CD4-positive, alpha-beta T cell treated with Interleukin-6 for 4 hours (primary cell): ENCODE measurements at regions not wholly inside any gene's neighbourhood (a gene's known extent, or its start where the extent isn't known, plus 50 kb on each side); places are given as distances from the start of the nearest gene placed in this dataset.
"Not testable (repeated sequence)": the region's sequence is repeated elsewhere in the genome, so short reads cannot be mapped to it uniquely, and the experiment has no call there.

Experiments
- DNase-seq: peaks from one replicate; pipeline ENCODE4 v3.0.0-alpha.2; 2020; ENCODE audit warnings: mixed read lengths

DNA sequence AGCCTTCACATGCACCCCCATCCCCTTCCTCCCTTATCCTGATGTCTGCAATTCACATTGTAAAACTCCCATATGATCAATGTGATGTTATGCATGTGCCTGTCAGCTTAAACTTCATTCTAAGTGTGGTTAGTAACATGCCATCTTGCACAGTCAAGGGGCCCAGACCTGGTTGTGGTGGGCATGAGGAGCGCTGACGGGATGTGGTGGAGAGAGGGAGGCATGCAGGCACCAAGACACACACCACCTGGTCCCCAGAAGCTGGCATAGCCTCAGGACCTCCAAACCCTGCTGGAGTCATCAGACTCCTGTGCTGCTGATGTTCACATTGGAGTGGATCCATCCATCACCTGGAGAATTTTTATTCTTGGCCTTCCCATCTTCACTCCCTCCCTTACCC lies 90.5 kb upstream of the ABCC4 start:
- DNase-seq: no peak

DNA sequence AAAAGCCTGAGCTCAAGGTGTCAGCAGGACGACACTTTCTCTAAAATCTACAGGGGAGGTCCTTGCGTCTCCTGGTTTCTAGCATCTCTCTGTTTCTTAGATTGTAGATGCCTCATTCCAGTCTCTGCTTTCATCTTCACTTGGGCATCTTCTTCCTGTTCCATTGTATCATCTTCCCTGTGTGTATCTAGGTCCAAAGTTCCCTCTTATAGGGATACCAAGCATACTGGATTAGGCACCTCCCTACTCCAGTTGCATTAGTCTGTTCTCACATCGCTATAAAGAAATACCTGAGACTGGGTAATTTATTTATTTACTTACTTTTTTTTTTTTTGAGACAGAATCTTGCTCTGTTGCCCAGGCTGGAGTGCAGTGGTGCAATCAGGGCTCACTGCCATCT lies 91.3 kb upstream of the ABCC4 start:
- DNase-seq: no peak

DNA sequence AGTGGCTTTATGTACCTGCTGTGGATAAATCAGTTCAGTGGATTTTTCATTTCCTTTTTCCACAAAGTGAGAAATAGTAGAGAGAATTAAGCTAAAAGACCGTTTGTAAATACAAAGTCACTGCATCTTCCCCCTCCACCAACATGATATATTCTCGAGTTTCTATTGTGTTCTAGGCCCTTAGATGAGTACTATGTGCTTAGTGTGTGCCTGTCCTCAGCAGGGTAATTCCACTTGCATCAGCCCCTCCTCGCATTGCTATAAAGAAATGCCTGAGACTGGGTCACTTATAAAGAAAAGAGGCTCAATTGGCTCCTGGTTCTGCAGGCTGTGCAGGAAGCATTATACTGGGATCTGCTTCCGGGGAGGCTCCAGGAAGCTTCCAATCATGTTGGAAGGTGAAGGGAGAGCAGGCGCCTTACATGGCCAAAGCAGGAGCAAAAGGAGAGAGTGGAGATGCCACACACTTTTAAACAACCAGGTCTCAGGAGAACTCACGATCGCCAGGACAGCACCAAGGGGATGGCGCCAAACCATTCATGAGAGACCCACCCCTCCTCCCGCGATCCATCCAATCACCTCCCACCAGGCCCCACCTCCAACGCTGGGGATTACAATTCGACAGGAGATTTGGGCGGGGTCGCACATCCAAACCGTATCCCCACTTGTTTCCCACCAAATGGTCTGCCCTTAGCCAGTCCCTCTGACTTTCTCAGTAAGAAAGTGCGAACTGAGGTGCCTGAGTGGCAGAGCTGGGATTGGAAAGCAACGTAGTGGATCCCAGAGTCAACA lies 102.3 kb upstream of the ABCC4 start:
- DNase-seq: peak; percentile 8

DNA sequence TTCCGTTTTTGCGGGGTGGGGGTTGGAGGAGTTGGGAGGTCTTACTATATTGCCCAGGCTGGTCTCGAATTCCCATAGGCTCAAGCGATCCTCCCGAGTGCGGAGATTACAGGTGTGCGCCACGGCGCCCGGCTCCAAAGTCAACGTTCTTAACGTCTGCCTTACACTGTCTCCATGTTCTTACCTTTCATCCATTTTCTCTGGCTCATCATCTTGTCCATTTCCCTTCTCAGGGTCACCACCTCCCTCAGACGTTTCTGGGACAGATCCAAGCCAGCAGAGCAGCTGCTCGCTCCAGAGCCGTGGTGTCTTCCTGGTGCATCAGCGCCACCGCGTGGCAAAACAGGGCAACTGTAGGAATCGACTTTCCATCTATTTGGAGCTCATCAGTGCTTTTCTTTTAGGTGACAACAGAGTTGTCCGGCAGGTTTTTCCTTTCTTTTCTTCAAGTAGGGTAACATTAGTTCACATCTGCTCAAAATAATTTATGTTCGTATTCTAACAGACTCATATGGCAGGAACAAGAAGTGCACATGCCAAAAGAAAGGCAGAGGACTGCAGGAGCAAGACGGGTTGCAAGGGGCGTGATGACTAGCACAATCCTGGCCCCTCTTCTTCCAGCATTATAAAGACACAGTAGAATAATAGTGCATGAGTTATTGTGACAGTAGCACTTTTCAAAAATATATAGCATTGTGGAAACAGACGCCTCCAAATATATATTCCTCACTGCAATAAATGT lies 103.1 kb upstream of the ABCC4 start:
- peak; percentile 83 for DNase-seq

DNA sequence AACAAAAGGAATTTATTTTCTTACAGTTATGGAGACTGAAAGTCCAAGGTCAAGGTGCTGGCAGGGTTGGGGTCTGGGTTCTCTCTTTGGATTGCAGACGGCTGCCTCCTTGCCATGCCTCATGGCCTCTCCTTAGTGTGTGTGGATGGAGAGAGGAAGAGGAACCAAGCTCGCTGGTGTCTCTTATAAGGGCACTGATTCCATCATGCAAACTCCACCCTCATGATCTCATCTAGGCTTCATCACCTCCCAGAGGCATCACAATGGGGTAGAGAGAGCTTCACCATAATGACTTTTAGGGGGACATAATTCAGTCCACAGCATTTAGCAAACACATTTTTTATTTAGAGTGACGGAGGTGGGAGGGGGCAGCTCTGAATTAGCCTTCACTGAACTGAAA lies 104.9 kb upstream of the ABCC4 start:
- no peak for DNase-seq

DNA sequence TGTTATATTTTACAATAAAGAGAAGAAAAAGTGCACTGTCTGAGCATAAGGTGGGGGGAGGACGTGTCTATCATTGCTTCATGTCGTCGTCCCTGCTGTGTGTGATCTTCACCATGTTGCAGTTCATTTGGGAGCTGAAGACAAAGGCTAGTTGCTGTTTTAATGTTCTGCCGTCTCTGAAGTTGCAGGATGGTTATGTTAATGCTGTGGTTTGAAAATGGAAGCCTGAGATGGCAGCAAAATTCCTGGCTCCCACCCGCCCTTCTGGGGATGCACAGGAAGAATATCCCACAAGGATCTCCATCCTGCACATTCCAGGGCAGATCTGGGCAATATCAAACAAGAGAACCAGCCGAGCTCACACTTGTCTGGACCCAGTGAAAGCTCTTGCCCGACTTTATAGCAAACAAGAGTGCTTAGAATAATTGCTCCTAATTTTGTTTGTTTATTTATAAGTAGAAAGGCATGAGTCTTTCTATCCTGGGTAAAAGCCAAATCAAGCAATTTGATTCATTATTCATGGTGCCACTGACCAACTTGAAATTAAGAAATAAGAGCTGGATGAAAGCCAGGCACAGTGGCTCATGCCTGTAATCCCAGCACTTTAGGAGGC lies 110.3 kb upstream of the ABCC4 start:
- DNase-seq: no peak

DNA sequence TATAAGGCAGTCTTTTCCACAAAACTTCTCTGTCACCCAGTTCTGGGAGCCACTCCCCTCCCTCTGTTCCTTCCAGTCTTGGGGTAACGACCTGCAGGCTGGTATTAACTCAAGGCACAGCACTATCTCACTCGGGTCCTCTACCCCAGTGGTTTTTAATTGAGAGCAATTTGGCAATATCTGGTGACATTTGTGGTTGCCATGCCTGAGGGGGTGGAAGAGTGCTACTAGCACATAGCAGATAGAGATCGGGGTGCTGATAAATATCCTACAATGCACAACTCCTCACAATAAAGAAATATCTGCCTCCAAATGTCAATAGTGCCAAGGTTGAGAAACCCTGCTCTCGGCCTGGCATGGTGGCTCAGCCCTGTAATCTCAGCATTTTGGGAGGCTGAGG lies 117.7 kb upstream of the ABCC4 start:
- no peak for DNase-seq

DNA sequence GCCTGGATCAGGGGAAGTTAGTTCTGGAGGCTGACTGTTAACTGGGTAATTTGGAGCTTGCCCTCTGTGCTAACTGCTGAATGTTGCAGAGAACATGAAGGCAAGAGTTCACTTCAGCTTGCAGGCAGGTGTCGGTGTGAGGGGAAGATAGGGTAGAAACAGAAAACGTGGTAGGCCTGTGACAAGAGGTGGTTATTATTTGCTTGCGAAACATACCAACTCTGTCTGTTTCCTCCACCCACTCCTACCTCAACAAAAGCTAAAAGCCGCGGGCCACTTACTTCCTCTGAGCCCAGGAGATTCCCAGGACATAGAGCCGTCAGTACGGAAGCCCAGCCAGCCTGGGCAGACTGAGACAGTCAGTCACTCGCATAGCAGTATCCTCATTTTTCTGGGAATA lies 119.2 kb upstream of the ABCC4 start:
- no peak for DNase-seq

DNA sequence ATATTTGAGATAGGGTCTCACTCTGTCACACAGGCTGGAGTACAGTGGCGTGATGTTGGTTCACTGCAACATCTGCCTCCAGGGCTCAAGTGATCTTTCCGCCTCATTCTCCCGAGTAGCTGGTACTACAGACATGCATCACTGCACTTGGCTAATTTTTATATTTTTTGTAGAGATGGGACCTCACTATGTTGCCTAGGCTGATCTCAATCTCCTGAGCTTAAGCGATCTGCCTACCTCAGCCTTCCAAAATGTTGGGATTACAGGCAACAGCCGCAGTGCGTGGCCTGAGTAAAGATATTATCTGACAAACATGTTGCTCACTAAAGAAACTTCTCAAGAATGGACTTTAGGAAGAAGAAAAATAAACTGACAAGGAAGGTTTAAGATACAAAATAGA lies 125.4 kb upstream of the ABCC4 start:
- no peak for DNase-seq

DNA sequence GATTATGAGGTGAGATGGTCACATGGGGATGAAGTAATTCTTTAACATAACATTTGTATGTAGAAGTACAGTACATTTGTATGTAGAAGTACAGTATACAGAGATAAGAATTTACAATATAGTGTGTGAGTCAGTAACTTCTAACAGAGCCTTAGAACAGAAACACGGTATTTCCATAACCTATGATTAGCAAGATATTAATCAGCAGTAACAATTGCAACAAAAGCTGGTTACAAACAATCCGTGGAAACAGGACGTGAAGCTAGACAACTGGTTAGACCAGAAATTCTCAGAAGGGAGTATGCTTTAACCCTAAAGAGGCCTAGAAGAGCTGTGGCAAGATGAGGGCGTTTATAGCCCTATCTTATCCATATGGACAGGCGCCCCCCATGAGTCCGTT lies 122.0 kb upstream of the CLDN10 start:
- DNase-seq: not testable (repeated sequence)

DNA sequence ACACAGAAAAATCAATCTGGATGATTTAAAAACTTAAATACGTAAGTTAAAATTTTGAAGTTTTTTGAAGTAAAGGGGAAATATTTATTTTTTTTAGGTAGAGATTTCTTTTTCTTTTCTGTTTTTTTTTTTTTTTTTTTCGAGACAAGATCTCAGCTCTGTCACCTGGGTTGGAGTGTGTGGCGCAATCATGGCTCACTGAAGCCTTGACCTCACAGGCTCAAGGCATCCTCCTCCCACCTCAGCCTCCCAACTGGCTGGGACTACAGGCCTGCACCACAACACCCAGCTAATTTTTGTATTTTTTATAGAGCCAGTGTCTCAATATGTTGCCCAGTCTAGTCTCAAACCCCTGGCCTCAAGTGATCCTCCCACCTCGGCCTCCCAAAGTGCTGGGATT lies 120.4 kb upstream of the CLDN10 start:
- no peak for DNase-seq

DNA sequence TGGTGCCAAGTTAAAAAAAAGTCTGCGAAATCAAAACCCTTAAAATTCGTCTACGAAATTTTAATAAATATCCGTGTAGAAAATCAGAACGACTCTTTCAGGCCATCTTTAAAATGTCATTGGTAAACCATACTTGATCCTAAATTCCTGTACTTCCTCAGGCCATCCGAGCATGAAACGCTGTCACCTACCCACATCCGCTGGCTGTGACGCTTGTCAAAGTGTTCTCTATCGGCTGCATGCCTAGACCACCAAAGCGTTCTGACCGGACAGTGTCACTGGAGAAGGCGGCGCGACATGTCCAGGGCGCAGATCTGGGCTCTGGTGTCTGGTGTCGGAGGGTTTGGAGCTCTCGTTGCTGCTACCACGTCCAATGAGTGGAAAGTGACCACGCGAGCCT lies 119.0 kb upstream of the CLDN10 start:
- no peak for DNase-seq

DNA sequence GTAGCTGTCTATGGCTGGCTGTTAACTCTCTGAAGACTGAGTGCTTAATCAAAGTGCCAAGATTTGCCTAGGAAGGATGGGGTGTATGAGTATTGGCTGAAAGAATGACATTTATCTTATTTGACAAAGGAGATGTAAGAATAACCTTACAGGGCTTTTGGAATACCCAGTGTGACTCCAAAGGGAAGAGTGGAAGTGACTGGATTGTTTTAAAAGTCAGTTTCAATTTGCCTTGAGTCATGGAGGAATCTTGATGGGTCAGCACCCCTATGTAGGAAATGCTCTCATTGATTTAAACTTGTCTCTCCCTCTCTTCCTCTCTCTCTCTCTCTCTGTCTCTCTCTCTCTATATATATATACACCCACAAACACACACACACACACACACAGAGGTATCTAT lies 118.4 kb upstream of the CLDN10 start:
- DNase-seq: no peak

DNA sequence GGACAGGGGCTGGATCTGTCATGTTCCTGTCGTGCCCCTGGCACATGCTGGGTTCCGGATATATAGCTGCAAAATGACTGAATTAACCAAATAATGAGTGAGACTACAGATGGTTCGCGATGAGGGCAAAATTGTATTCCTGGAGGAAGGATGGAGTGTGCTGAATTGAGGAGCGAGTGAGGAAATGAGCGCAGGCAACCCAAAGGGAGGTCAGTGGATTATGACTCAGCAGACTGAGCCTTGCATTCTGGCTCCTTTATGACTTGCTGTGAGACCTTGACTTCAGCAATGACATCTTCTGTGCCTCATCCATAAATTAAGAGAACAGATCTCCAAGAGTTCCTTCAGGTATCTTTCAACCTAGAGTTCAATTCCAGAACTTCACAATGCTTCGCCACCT lies 115.0 kb upstream of the CLDN10 start:
- no peak for DNase-seq

DNA sequence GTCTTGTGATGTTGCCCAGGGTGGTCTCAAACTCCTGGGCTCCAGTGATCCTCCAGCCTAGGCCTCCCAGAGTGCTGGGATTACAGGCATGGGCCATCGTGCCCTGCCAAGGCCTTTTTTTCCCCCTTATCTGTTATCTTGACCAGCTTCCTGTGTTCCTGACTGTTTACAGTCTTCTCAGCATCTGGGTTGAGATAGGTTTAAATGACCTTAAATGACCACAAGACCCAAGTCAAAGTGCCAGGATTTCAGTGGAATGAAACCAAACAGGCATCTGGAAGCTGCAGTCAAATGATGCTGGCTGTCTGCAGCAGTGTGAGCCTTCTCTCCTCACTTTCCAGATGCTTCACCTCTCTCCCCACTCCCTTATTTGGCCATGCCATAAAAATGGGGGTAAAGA lies 114.2 kb upstream of the CLDN10 start:
- no peak for DNase-seq

DNA sequence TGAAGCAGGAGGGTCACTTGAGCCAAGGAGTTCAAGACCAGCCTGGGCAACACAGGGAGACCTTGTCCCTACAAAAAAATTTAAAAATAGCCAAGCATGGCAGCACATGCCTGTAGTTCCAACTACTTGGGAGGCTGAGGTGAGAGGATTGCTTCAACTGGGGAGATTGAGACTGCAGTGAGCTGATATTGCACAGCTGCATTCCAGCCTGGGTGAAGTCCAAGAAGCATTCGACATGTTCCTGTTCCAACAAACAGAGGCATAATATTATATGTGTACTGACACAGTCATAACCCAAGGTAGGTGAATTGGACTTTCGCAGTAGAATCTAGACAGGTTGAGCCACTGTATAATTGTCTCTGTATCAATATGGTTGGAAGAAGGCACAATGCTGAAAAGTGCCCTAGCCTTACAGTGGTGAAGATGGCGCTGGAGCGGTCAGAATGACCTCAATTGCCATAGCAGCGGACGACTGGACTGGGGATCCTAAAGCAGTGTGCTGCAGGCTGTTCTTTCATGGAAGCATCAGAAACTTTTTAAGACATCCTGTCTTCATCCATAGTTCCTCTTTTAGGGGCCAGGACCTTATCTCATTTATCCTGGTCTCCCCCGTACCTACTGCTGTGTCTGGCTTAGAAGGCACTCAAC lies 112.0 kb upstream of the CLDN10 start:
- no peak for DNase-seq

DNA sequence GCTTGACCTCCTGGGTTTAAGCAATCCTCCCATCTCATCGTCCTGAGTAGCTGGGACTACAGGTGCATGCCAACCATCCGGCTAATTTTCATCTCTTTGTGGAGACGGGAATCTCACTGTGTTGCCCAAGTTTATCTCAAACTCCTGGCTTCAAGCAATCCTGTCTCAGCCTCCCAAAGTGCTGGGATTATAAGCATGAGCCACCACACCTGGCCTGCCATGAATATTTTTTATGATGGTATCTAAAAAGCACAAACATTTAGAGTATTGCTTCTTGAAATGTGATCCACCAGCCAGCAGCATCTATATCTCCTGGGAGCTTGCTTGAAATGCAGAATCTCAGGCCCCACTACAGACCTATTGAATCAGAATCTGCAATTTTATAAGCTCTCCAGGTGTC lies 111.2 kb upstream of the CLDN10 start:
- DNase-seq: no peak

DNA sequence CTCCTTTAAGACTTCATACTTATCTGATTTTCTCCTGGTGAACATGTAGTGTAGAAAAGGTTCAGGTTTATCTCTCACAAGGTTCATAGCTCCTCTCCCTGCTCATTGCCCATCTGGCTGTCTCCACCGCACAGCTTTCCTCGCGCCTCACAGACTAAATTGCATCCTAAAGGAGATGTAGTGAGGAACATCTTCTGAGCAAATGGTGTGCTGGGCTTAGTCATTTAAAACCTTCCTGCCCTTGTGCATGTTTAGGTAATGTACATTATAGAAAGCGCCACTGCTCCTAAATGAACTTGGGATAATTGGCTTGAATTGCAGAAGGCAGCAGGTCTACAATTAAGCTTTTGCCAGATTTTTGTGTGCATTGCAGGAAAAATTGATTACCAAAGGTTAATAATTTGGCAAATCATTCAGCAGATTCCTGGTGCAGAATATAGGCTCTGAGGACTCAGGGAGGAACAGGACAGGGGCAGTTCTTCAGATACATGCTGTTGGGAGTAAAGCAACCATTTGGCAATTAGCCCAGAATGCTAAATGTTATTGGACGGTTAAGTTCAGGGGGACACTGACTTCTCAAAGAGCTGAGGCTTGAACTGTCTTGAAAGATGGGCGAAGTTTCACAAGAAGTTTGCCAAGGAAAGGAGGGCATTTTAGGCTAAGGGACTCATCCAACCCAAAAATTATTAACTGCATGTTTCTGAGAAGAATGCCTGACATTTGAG lies 108.4 kb upstream of the CLDN10 start:
- no peak for DNase-seq

DNA sequence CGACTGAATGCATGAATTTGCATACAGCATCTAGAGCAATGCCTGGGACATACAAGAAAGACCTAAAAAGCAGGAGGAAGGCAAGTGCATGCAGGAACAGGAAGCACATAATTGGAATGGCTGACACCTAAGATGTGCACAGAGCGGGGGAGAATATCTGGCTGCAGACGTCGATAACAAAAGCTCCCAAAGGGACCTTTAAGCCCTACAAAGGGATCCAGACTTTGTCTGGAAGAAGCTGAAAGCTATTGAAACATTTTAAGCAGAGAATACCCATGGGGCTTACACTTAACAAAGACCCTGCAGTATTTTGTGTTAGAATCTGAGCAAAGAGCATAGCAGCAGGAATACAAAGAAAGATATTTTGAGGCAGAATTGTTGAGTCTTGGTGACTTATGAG lies 107.4 kb upstream of the CLDN10 start:
- DNase-seq: no peak

DNA sequence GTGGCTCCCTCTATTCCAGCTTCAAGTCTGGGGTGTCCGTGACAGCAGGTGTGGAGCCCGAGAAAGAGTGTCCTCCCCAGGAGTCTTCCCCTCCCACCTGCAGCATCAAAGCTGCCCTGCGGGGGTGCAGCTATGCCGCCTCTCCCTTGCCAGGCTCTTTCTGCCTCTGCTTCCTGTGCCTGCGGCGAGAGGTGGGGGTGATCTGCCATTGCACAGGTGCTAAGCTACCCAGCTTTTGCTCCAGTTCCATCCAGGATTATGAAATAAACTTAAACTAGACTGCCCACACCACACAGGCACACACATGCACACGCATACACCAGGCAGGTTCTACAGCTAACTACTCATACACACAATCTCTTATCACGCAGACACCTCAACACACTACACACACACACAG lies 104.7 kb upstream of the CLDN10 start:
- no peak for DNase-seq

DNA sequence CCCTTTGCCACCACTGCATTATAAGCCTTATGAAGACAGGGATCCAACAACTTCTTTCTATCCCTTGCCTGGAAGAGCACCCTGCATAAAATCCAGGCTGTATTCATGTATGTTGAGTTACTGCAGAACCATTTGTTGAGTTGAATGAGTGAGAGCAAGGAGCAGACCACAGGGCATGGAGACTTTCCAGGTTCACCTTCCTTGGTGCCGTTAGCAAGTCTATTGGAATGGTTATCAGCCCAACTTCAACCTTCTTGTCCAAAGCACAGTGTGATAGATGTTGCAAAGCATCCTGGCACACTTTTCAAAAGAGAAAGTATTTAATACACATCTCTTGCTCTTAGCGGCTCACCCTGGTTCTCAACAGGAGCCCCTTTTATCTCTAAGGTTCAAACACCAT lies 100.9 kb upstream of the CLDN10 start:
- no peak for DNase-seq

DNA sequence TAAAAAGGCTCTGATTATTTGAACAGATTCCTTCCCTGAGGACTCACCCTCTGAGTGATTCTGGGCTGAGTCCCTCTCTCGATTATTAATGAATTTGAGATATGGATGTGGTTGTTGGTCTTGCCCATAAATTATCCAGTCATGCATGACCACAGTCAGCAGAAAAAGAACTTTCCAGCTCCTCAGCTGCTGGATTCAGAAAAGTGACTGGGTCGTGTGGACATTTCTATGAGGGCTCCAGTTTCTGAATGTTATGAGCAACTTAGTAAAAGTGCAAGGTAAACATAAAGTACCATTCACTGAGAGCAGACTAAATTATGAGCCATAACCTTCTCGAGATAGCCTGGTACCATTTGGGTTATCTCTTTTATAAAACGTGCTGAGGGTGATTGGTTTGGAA lies 100.1 kb upstream of the CLDN10 start:
- no peak for DNase-seq

DNA sequence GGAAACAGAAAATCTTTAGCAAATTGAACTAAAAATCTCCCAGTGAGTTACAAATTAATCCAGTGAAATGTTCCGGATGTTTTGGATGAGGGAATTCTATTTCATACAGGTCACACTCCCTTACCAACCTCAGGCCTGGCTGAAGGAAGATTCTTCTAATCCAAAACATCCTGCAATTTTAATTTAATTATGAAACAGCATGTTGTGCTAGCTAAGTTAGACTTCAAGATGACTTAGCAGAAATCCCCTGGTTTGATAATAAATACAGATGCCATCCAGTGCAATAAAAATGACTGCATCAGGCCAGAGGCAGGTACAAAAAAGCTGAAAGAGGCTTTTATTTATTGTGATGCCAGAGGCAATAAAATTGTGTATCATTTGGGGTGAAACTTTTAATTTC lies 96.7 kb upstream of the CLDN10 start:
- DNase-seq: no peak
